WTC11 (cell line): ENCODE measurements at regions not wholly inside any gene's neighbourhood (a gene's known extent, or its start where the extent isn't known, plus 50 kb on each side); places are given as distances from the start of the nearest gene placed in this dataset.
"Not testable (repeated sequence)": the region's sequence is repeated elsewhere in the genome, so short reads cannot be mapped to it uniquely, and the experiment has no call there.

ENCODE experiments used
- ATAC-seq: fragments of 200-7000 bp; cut with Tn5 transposase; 2 replicates; pipeline ENCODE4 v1.10.0; 2021; ENCODE audit warnings: mild to moderate bottlenecking, moderate library complexity
- CTCF ChIA-PET: fragments of 300-600 bp; sonication (Branson Sonifier 250); formaldehyde crosslinking; loops from one replicate; lab custom pipeline; 2021; ENCODE audit warnings: antibody characterized with exemption; lab: Charles Lee
- POLR2A ChIA-PET: fragments of 350-600 bp; sonication (Branson Sonifier 250); formaldehyde crosslinking; loops from one replicate; lab custom pipeline; 2021; ENCODE audit warnings: antibody characterized with exemption; lab: Charles Lee
- DNase-seq: peaks from one replicate; pipeline ENCODE4 v3.0.0; 2021; ENCODE audit warnings: low spot score
- H3K27ac Mint-ChIP-seq: 2 replicates; pipeline ENCODE4 v1.8.0; 2021; ENCODE audit warnings: mixed read lengths
- H3K27me3 Mint-ChIP-seq: 2 replicates; pipeline ENCODE4 v1.8.0; 2021; ENCODE audit warnings: low read depth, mild to moderate bottlenecking, moderate library complexity, mixed read lengths
- H3K36me3 Mint-ChIP-seq: 2 replicates; pipeline ENCODE4 v1.8.0; 2021; ENCODE audit warnings: mixed read lengths
- H3K4me1 Mint-ChIP-seq: 2 replicates; pipeline ENCODE4 v1.8.0; 2022; ENCODE audit warnings: mixed read lengths
- H3K4me3 Mint-ChIP-seq: 2 replicates; pipeline ENCODE4 v1.8.0; 2021; ENCODE audit warnings: mild to moderate bottlenecking, moderate library complexity, mixed read lengths
- H3K9me3 Mint-ChIP-seq: 2 replicates; pipeline ENCODE4 v1.8.0; 2021; ENCODE audit warnings: mixed read lengths
- AFF4 ChIP-seq: sonication (generic); formaldehyde crosslinking; IDR thresholded peaks from 2 replicates; pipeline ENCODE4 v1.8.1; 2023; ENCODE audit warnings: mild to moderate bottlenecking, missing genetic modification reagents, borderline replicate concordance
- ATF1 ChIP-seq: sonication (generic); formaldehyde crosslinking; IDR thresholded peaks from 2 replicates; pipeline ENCODE4 v1.8.1; 2023; ENCODE audit warnings: mild to moderate bottlenecking, moderate library complexity, missing genetic modification reagents
- ATF3 ChIP-seq: sonication (generic); formaldehyde crosslinking; conservative IDR thresholded peaks from 2 replicates; pipeline ENCODE4 v1.8.1; 2022; ENCODE audit warnings: mild to moderate bottlenecking, missing genetic modification reagents
- CBFB ChIP-seq: sonication (generic); formaldehyde crosslinking; IDR thresholded peaks from 2 replicates; pipeline ENCODE4 v1.8.1; 2022; ENCODE audit warnings: mild to moderate bottlenecking, low read depth, missing genetic modification reagents
- GABPB1 ChIP-seq: sonication (generic); formaldehyde crosslinking; IDR thresholded peaks from 2 replicates; pipeline ENCODE4 v1.8.1; 2023; ENCODE audit warnings: mild to moderate bottlenecking, missing genetic modification reagents
- GRHL2 ChIP-seq: fragments of 250-450 bp; sonication (Bioruptor Pico); IDR thresholded peaks from 2 replicates; pipeline ENCODE4 v1.8.0; 2022; ENCODE audit warnings: mild to moderate bottlenecking, moderate library complexity; ENCODE audit not compliant: insufficient replicate concordance, severe bottlenecking
- GTF2I ChIP-seq: fragments of 250-450 bp; sonication (Bioruptor Pico); conservative IDR thresholded peaks from 2 replicates; pipeline ENCODE4 v1.4.0; 2021; ENCODE audit warnings: mild to moderate bottlenecking
- HMGXB4 ChIP-seq: sonication (generic); formaldehyde crosslinking; IDR thresholded peaks from 2 replicates; pipeline ENCODE4 v1.8.1; 2023; ENCODE audit warnings: mild to moderate bottlenecking, moderate library complexity, missing genetic modification reagents
- IRF1 ChIP-seq: sonication (generic); formaldehyde crosslinking; IDR thresholded peaks from 2 replicates; pipeline ENCODE4 v1.8.0; 2023; ENCODE audit warnings: missing genetic modification reagents
- IRF2 ChIP-seq: sonication (generic); formaldehyde crosslinking; IDR thresholded peaks from 2 replicates; pipeline ENCODE4 v1.8.0; 2022; ENCODE audit warnings: low read depth, missing genetic modification reagents, borderline replicate concordance
- MLX ChIP-seq: sonication (generic); formaldehyde crosslinking; IDR thresholded peaks from 2 replicates; pipeline ENCODE4 v1.8.1; 2023; ENCODE audit warnings: mild to moderate bottlenecking, missing genetic modification reagents, moderate library complexity
- MXD4 ChIP-seq: fragments of 250-450 bp; sonication (Bioruptor Pico); IDR thresholded peaks from 2 replicates; pipeline ENCODE4 v1.8.0; 2021; ENCODE audit warnings: mild to moderate bottlenecking, moderate library complexity, borderline replicate concordance
- NFYB ChIP-seq: sonication (generic); formaldehyde crosslinking; conservative IDR thresholded peaks from 2 replicates; pipeline ENCODE4 v1.8.0; 2022; ENCODE audit warnings: low read depth, missing genetic modification reagents
- PREB ChIP-seq: sonication (generic); formaldehyde crosslinking; IDR thresholded peaks from 2 replicates; pipeline ENCODE4 v1.8.1; 2022; ENCODE audit warnings: mild to moderate bottlenecking, missing genetic modification reagents, moderate library complexity, borderline replicate concordance
- SMAD4 ChIP-seq: sonication (generic); formaldehyde crosslinking; IDR thresholded peaks from 2 replicates; pipeline ENCODE4 v1.8.0; 2022; ENCODE audit warnings: mild to moderate bottlenecking, missing genetic modification reagents
- ZNF317 ChIP-seq: sonication (generic); formaldehyde crosslinking; IDR thresholded peaks from 2 replicates; pipeline ENCODE4 v1.8.1; 2023; ENCODE audit warnings: low read depth, mild to moderate bottlenecking, moderate library complexity, missing genetic modification reagents, borderline replicate concordance
- ZNF396 ChIP-seq: fragments of 250-450 bp; sonication (Bioruptor Pico); IDR thresholded peaks from 2 replicates; pipeline ENCODE4 v1.8.0; 2021; ENCODE audit warnings: mild to moderate bottlenecking, moderate library complexity, borderline replicate concordance
- ZNF416 ChIP-seq: fragments of 250-450 bp; sonication (Bioruptor Pico); IDR thresholded peaks from 2 replicates; pipeline ENCODE4 v1.9.0; 2021; ENCODE audit warnings: mild to moderate bottlenecking, inconsistent platforms
- ZNF423 ChIP-seq: fragments of 250-450 bp; sonication (Bioruptor Pico); IDR thresholded peaks from 2 replicates; pipeline ENCODE4 v2.1.2; 2022; ENCODE audit warnings: mild to moderate bottlenecking, moderate library complexity
- ZNF512 ChIP-seq: sonication (generic); formaldehyde crosslinking; IDR thresholded peaks from 2 replicates; pipeline ENCODE4 v1.8.1; 2022; ENCODE audit warnings: missing genetic modification reagents, borderline replicate concordance
- ZSCAN18 ChIP-seq: fragments of 250-450 bp; sonication (Bioruptor Pico); IDR thresholded peaks from 2 replicates; pipeline ENCODE4 v2.1.2; 2022; ENCODE audit warnings: mild to moderate bottlenecking, moderate library complexity

- TF ChIP-seq AFF4 (CRISPR knock-in tag) (no peak), GABPB1 (CRISPR knock-in tag) (no peak), HMGXB4 (CRISPR knock-in tag) (no peak)
Observed at GRCh38 chr3:11914651-11915050, 68.0 kb upstream of the TAMM41 start (continued).

GRCh38 chr3:11915621-11916424, 69.1 kb upstream of the TAMM41 start:
- H3K4me1 Mint-ChIP-seq = peaks cover 16% of the 10 kb centered on the region
- no peak overlapping the region for H3K4me3 Mint-ChIP-seq
- H3K9me3 Mint-ChIP-seq = peaks cover 14% of the 10 kb centered on the region
- no peak overlapping the region for H3K27ac Mint-ChIP-seq
- H3K27me3 Mint-ChIP-seq = no peaks in the 10 kb centered on the region; the same call in 1 of the 2 replicates
- DNase-seq (no peak), ATAC-seq (peak; percentile 68)
- CTCF ChIA-PET = interaction anchor here (0.8 kb wide), 1 partner anchor 28 kb away, joined by 3 read pairs; no protein-coding TSS in a partner anchor
- POLR2A ChIA-PET = no interaction called here
- TF ChIP-seq CBFB (CRISPR knock-in tag) (no peak), ATF1 (no peak), SMAD4 (no peak), ATF3 (CRISPR knock-in tag) (no peak), MLX (no peak), GRHL2 (no peak), GABPB1 (CRISPR knock-in tag) (no peak), GTF2I (CRISPR knock-in tag) (no peak), MXD4 (no peak), ZNF317 (CRISPR knock-in tag) (no peak), IRF2 (CRISPR knock-in tag) (no peak), ZNF416 (no peak), IRF1 (CRISPR knock-in tag) (no peak), ZNF423 (no peak), NFYB (CRISPR knock-in tag) (no peak), PREB (CRISPR knock-in tag) (no peak), ZSCAN18 (CRISPR knock-in tag) (no peak), ZNF396 (CRISPR knock-in tag) (no peak), ZNF512 (CRISPR knock-in tag) (no peak)
- H3K36me3 Mint-ChIP-seq = peaks cover 10% of the 10 kb centered on the region

DNA sequence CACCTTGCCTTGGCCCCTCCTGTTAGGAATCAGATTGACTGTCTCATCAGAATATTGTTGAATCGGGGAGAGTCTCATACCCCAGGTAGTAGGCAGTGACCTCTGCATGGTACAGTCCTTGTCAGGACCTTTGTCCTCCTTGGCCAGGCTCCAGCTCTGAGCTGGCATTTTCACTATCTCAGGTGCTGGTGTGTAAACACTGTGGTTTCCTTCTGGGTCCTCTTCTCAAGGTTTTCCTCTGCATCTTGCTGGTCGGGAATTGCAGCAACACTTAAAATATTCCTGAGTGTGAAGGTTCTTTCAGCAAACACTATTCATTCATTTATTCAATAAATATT, 69.7 kb upstream of the TAMM41 start:
- peaks cover 16% of the 10 kb centered on the region for H3K4me1 Mint-ChIP-seq
- ATAC-seq, H3K27me3 Mint-ChIP-seq, POLR2A ChIA-PET, H3K4me3 Mint-ChIP-seq, H3K27ac Mint-ChIP-seq, DNase-seq: not testable (repeated sequence)
- H3K36me3 Mint-ChIP-seq = peaks cover 10% of the 10 kb centered on the region
- H3K9me3 Mint-ChIP-seq = peaks cover 14% of the 10 kb centered on the region
- CTCF ChIA-PET = interaction anchor here (0.8 kb wide), 1 partner anchor 28 kb away, joined by 3 read pairs; no protein-coding TSS in a partner anchor
